Spleen (tissue), 7 donors: ENCODE measurements at regions not wholly inside any gene's neighbourhood (a gene's known extent, or its start where the extent isn't known, plus 50 kb on each side); places are given as distances from the start of the nearest gene placed in this dataset.

Source experiments
- POLR2AphosphoS5 ChIP-seq, 3 donors: sonication (generic); formaldehyde crosslinking; IDR thresholded peaks; one replicate each; pipeline ENCODE4 v1.5.1; 2017; ENCODE audit warnings: antibody characterized with exemption in 3 of 3
- TF ChIP-seq, protein P1 (sequence below), 11 experiments: fragments of 200-600 bp in 7 of 11; fragments of 450-650 bp in 4 of 11; sonication (generic) in 4 of 11; IDR thresholded peaks in 8 of 11; conservative IDR thresholded peaks in 3 of 11; 1 replicate in 7 of 11; 2 replicates in 4 of 11; pipeline versions ENCODE4 v1.4.0 to v1.8.0; 2016 to 2021; ENCODE audit warnings: antibody characterized with exemption in 11 of 11, inconsistent platforms in 4 of 11, mild to moderate bottlenecking in 1 of 11
- donor health status: DM: no; HTN: no; CAD: no; lungs with moderate emphysema.
- donor health status: DM: no; HTN: no; CAD: no.
- donor health status: DM: no; HTN: no; CAD: no.

DNA sequence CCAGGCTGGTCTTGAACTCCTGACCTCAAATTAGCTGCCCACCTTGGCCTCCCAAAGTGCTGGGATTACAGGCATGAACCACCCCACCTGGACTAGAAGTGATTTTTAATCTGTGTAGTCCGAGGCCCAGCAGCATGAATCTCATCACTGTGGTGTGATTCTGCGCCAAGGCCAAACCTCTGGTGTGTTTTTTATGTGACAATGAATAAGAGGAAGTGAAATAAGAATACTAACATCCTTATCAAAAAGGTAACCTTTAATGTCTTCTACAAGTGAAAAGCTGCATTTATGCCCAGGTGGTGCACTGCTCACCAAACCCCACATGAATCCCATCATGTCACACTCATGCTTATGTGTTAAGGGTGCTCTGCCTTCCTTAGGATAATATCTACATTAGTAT lies 77.1 kb upstream of the OR9Q1 start:
- TF ChIP-seq, protein P1, sequence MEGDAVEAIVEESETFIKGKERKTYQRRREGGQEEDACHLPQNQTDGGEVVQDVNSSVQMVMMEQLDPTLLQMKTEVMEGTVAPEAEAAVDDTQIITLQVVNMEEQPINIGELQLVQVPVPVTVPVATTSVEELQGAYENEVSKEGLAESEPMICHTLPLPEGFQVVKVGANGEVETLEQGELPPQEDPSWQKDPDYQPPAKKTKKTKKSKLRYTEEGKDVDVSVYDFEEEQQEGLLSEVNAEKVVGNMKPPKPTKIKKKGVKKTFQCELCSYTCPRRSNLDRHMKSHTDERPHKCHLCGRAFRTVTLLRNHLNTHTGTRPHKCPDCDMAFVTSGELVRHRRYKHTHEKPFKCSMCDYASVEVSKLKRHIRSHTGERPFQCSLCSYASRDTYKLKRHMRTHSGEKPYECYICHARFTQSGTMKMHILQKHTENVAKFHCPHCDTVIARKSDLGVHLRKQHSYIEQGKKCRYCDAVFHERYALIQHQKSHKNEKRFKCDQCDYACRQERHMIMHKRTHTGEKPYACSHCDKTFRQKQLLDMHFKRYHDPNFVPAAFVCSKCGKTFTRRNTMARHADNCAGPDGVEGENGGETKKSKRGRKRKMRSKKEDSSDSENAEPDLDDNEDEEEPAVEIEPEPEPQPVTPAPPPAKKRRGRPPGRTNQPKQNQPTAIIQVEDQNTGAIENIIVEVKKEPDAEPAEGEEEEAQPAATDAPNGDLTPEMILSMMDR (IDR thresholded peaks at IDR 0.05 in 8 of 11, conservative IDR thresholded peaks at IDR 0.05 in 3 of 11) = no peak
- no peak for TF ChIP-seq POLR2AphosphoS5 (IDR thresholded peaks at IDR 0.05)
